Spleen (tissue), 11 donors: ENCODE measurements at regions not wholly inside any gene's neighbourhood (a gene's known extent, or its start where the extent isn't known, plus 50 kb on each side); places are given as distances from the start of the nearest gene placed in this dataset.

Experiments
- DNase-seq: peaks from one replicate; pipeline ENCODE4 v3.0.0-alpha.2; 2020
- H3K27ac ChIP-seq, 8 donors: fragments of 200-600 bp; sonication (generic) in 7 of 8; 1 replicate in 4 of 8; 2 replicates in 4 of 8; pipeline versions ENCODE4 v1.5.0 to v1.8.0; 2016 to 2021; ENCODE audit warnings: inconsistent platforms in 4 of 8, mild to moderate bottlenecking in 4 of 8, moderate library complexity in 1 of 8
- H3K27me3 ChIP-seq, 7 donors: fragments of 200-600 bp; sonication (generic) in 6 of 7; replicated peaks in 1 of 7; 1 replicate in 4 of 7; 2 replicates in 3 of 7; pipeline versions ENCODE4 v1.5.0 to v1.8.0; 2016 to 2021; ENCODE audit warnings: inconsistent platforms in 3 of 7, mild to moderate bottlenecking in 1 of 7
- H3K36me3 ChIP-seq, 6 donors: fragments of 200-600 bp; sonication (generic) in 5 of 6; 1 replicate in 4 of 6; 2 replicates in 2 of 6; pipeline versions ENCODE4 v1.5.0 to v1.8.0; 2016 to 2021; ENCODE audit warnings: inconsistent platforms in 2 of 6
- H3K4me1 ChIP-seq, 6 donors: fragments of 200-600 bp; sonication (generic) in 5 of 6; 1 replicate in 3 of 6; 2 replicates in 3 of 6; pipeline versions ENCODE4 v1.5.0 to v1.8.0; 2016 to 2021; ENCODE audit warnings: inconsistent platforms in 3 of 6
- H3K4me3 ChIP-seq, 8 donors: fragments of 200-600 bp; sonication (generic) in 7 of 8; 1 replicate in 4 of 8; 2 replicates in 4 of 8; pipeline versions ENCODE4 v1.5.0 to v1.8.0; 2016 to 2021; ENCODE audit warnings: inconsistent platforms in 4 of 8, mild to moderate bottlenecking in 4 of 8, moderate library complexity in 2 of 8
- H3K9me3 ChIP-seq, 8 donors: fragments of 200-600 bp; sonication (generic) in 7 of 8; 1 replicate in 4 of 8; 2 replicates in 4 of 8; pipeline versions ENCODE4 v1.5.0 to v1.8.0; 2016 to 2021; ENCODE audit warnings: inconsistent platforms in 4 of 8
- CTCF ChIP-seq, 11 experiments: fragments of 200-600 bp in 7 of 11; fragments of 450-650 bp in 4 of 11; sonication (generic) in 4 of 11; IDR thresholded peaks in 8 of 11; conservative IDR thresholded peaks in 3 of 11; 1 replicate in 7 of 11; 2 replicates in 4 of 11; pipeline versions ENCODE4 v1.4.0 to v1.8.0; 2016 to 2021; ENCODE audit warnings: antibody characterized with exemption in 11 of 11, inconsistent platforms in 4 of 11, mild to moderate bottlenecking in 1 of 11
- POLR2A ChIP-seq, 3 donors: fragments of 450-650 bp; IDR thresholded peaks; one replicate each; pipeline ENCODE4 v1.5.1; 2017; ENCODE audit warnings: antibody characterized with exemption in 3 of 3, mild to moderate bottlenecking in 1 of 3
- POLR2AphosphoS5 ChIP-seq, 3 donors: sonication (generic); formaldehyde crosslinking; IDR thresholded peaks; one replicate each; pipeline ENCODE4 v1.5.1; 2017; ENCODE audit warnings: antibody characterized with exemption in 3 of 3
- WGBS, 5 donors: extraction: QIAGEN DNeasy Blood & Tissue Kit in 3 of 5; methylation state at CpG; one replicate each; pipeline versions ENCODE4 v1.1.5 to v1.1.7; 2013 to 2018; 5-methylcytosine and 5-hydroxymethylcytosine counted together
- intact Hi-C: fragments of 100-400 bp; cut with DNase I; formaldehyde crosslinking; loops from one replicate; pipeline ENCODE4 v1.15.0; 2023; ENCODE audit warnings: low total_unique reads
- donor health status: healthy with polysubstance abuse.
- donor health status: DM: no; HTN: no; CAD: no; lungs with moderate emphysema.
- donor health status: DM: no; HTN: no; CAD: no.
- donor health status: Bipolar disorder and iron deficiency.
- donor health status: healthy.
- donor health status: DM: no; HTN: no; CAD: no.
- donor health status: DM: yes; HTN: yes; CAD: no.

GRCh38 chr19:32287086-32287485, 58.3 kb upstream of the ZNF507 start:
- intact Hi-C loops: no loop called here
- Histone ChIP-seq H3K36me3 (no peaks in the 10 kb centered on the region), H3K4me3 (no peak overlapping the region), H3K27me3 (peaks cover 0 to 56% (median 0%) of the 10 kb centered on the region in 7 donors), H3K9me3 (no peaks in the 10 kb centered on the region), H3K4me1 (peaks cover 0 to 6% (median 0%) of the 10 kb centered on the region in 6 donors), H3K27ac (no peak overlapping the region)
- TF ChIP-seq POLR2AphosphoS5 (IDR thresholded peaks at IDR 0.05) (no peak), CTCF (IDR thresholded peaks at IDR 0.05 in 8 of 11, conservative IDR thresholded peaks at IDR 0.05 in 3 of 11) (no peak), POLR2A (IDR thresholded peaks at IDR 0.05) (no peak)
- DNase-seq: no peak
- 29 to 41% (median 37%) methylated on average over 4 of the region's 4 CpGs for whole genome bisulfite sequencing, 5 donors

GRCh38 chr19:32287811-32288227, 57.6 kb upstream of the ZNF507 start:
- TF ChIP-seq POLR2AphosphoS5 (IDR thresholded peaks at IDR 0.05) (no peak), CTCF (IDR thresholded peaks at IDR 0.05 in 8 of 11, conservative IDR thresholded peaks at IDR 0.05 in 3 of 11) (peak in 7 of 11 experiments; percentile 15 to 41 (median 29)), POLR2A (IDR thresholded peaks at IDR 0.05) (no peak)
- WGBS, 5 donors: 29 to 37% (median 31%) methylated on average over 10 to 12 of the region's 12 CpGs
- peaks cover 0 to 6% (median 0%) of the 10 kb centered on the region in 6 donors for H3K4me1 ChIP-seq
- no peak overlapping the region for H3K27ac ChIP-seq
- no peak overlapping the region for H3K4me3 ChIP-seq
- DNase-seq: no peak
- H3K27me3 ChIP-seq: peaks cover 0 to 56% (median 0%) of the 10 kb centered on the region in 7 donors
- H3K9me3 ChIP-seq: no peaks in the 10 kb centered on the region
- no peaks in the 10 kb centered on the region for H3K36me3 ChIP-seq
- intact Hi-C loops: no loop called here

- no peak overlapping the region for H3K27ac ChIP-seq
- no peak overlapping the region for H3K4me3 ChIP-seq
- WGBS, 5 donors: 56 to 68% (median 66%) methylated on average over 4 of the region's 4 CpGs
- H3K4me1 ChIP-seq: peaks cover 0 to 6% (median 0%) of the 10 kb centered on the region in 6 donors
- intact Hi-C loops: no loop called here
- H3K9me3 ChIP-seq: no peaks in the 10 kb centered on the region
- H3K27me3 ChIP-seq: peaks cover 0 to 48% (median 0%) of the 10 kb centered on the region in 7 donors
- TF ChIP-seq CTCF (IDR thresholded peaks at IDR 0.05 in 8 of 11, conservative IDR thresholded peaks at IDR 0.05 in 3 of 11): no peak
- TF ChIP-seq POLR2AphosphoS5 (IDR thresholded peaks at IDR 0.05): no peak
- no peak for DNase-seq
- no peaks in the 10 kb centered on the region for H3K36me3 ChIP-seq
Observed at GRCh38 chr19:32289566-32290210, 55.7 kb upstream of the ZNF507 start.

GRCh38 chr19:32291876-32292275, 53.5 kb upstream of the ZNF507 start:
- Histone ChIP-seq H3K4me3 (no peak overlapping the region), H3K36me3 (no peaks in the 10 kb centered on the region), H3K27ac (no peak overlapping the region), H3K27me3 (peaks cover 0 to 27% (median 0%) of the 10 kb centered on the region in 7 donors), H3K9me3 (no peaks in the 10 kb centered on the region), H3K4me1 (peaks cover 0 to 6% (median 0%) of the 10 kb centered on the region in 6 donors)
- no peak for DNase-seq
- 89 to 97% (median 93%) methylated on average over 6 of the region's 6 CpGs for WGBS, 5 donors
- TF ChIP-seq POLR2AphosphoS5 (IDR thresholded peaks at IDR 0.05) (no peak), CTCF (IDR thresholded peaks at IDR 0.05 in 8 of 11, conservative IDR thresholded peaks at IDR 0.05 in 3 of 11) (no peak), POLR2A (IDR thresholded peaks at IDR 0.05) (no peak)
- intact Hi-C loops: no loop called here
